ENCODE measurements at regions not wholly inside any gene's neighbourhood (a gene's known extent, or its start where the extent isn't known, plus 50 kb on each side); places are given as distances from the start of the nearest gene placed in this dataset.

GRCh38 chr7:51732951-51733350, 416.3 kb upstream of the COBL start:
- TF ChIP-seq, protein P1, sequence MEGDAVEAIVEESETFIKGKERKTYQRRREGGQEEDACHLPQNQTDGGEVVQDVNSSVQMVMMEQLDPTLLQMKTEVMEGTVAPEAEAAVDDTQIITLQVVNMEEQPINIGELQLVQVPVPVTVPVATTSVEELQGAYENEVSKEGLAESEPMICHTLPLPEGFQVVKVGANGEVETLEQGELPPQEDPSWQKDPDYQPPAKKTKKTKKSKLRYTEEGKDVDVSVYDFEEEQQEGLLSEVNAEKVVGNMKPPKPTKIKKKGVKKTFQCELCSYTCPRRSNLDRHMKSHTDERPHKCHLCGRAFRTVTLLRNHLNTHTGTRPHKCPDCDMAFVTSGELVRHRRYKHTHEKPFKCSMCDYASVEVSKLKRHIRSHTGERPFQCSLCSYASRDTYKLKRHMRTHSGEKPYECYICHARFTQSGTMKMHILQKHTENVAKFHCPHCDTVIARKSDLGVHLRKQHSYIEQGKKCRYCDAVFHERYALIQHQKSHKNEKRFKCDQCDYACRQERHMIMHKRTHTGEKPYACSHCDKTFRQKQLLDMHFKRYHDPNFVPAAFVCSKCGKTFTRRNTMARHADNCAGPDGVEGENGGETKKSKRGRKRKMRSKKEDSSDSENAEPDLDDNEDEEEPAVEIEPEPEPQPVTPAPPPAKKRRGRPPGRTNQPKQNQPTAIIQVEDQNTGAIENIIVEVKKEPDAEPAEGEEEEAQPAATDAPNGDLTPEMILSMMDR (tag by site-specific recombination; IDR thresholded peaks at IDR 0.05), result no peak
- TF ChIP-seq, protein P2, sequence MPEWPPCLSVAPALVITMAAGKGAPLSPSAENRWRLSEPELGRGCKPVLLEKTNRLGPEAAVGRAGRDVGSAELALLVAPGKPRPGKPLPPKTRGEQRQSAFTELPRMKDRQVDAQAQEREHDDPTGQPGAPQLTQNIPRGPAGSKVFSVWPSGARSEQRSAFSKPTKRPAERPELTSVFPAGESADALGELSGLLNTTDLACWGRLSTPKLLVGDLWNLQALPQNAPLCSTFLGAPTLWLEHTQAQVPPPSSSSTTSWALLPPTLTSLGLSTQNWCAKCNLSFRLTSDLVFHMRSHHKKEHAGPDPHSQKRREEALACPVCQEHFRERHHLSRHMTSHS (tag by site-specific recombination; IDR thresholded peaks at IDR 0.05), result no peak
- TF ChIP-seq, protein P3, sequence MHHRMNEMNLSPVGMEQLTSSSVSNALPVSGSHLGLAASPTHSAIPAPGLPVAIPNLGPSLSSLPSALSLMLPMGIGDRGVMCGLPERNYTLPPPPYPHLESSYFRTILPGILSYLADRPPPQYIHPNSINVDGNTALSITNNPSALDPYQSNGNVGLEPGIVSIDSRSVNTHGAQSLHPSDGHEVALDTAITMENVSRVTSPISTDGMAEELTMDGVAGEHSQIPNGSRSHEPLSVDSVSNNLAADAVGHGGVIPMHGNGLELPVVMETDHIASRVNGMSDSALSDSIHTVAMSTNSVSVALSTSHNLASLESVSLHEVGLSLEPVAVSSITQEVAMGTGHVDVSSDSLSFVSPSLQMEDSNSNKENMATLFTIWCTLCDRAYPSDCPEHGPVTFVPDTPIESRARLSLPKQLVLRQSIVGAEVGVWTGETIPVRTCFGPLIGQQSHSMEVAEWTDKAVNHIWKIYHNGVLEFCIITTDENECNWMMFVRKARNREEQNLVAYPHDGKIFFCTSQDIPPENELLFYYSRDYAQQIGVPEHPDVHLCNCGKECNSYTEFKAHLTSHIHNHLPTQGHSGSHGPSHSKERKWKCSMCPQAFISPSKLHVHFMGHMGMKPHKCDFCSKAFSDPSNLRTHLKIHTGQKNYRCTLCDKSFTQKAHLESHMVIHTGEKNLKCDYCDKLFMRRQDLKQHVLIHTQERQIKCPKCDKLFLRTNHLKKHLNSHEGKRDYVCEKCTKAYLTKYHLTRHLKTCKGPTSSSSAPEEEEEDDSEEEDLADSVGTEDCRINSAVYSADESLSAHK (tag by site-specific recombination; IDR thresholded peaks at IDR 0.05), result no peak
- TF ChIP-seq ZBTB49 (tag by site-specific recombination; IDR thresholded peaks at IDR 0.05; ENCODE audit: low read depth) (no peak), ZNF518A (tag by site-specific recombination; conservative IDR thresholded peaks at IDR 0.05; ENCODE audit: low read depth) (no peak)
- TF ChIP-seq, protein P4, sequence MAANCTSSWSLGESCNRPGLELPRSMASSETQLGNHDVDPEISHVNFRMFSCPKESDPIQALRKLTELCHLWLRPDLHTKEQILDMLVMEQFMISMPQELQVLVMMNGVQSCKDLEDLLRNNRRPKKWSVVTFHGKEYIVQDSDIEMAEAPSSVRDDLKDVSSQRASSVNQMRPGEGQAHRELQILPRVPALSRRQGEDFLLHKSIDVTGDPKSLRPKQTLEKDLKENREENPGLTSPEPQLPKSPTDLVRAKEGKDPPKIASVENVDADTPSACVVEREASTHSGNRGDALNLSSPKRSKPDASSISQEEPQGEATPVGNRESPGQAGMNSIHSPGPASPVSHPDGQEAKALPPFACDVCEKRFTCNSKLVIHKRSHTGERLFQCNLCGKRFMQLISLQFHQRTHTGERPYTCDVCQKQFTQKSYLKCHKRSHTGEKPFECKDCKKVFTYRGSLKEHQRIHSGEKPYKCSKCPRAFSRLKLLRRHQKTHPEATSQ (tag by site-specific recombination; IDR thresholded peaks at IDR 0.05), result no peak

Measured in HEK293 (cell line).